NCI-H524 treated with DMSO at 0.1 percent for 48 hours (cell line): ENCODE measurements at regions not wholly inside any gene's neighbourhood (a gene's known extent, or its start where the extent isn't known, plus 50 kb on each side); places are given as distances from the start of the nearest gene placed in this dataset.

Experiments used
- DNase-seq: peaks from one replicate; lab custom pipeline; 2025; lab: John Stamatoyannopoulos, UW

DNA sequence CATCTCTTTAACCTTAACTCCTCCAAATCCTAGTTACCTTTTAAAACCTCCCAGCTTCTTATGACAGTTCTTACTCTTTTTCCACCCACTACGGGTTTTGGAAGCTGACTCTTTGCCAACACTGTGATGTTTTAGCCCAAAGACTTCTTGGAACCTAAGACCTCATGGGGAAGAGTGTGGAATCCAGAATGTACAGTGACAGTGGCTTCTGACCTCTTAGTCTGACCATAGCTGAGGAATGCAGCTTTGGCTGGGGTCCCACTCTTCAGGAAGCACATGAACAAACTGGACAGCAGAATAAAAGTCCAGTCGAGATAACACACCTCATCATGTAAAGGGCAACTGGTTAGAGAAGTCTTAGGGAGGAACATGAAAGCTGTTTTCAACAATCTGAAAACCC, 161.1 kb upstream of the PKDCC start:
- DNase-seq = no peak

DNA sequence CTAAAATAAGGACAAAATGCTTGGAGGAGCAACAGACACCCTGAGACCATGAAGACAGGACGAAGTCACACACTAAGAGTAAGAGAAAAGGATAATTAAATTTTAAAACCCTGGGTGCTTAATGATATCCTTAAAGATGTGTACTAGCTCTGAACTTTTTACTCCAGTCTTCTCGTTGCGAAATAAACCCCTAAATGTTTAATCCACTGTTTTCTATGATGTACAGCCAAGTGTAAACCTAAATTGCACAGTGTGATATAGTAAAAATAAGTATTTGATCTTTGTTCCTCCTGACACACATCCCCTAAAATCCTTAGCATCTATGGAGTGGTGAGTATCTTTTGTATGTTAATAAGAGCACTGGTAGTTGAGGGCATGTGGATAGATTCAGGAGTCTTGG, 157.5 kb upstream of the PKDCC start:
- no peak for DNase-seq

DNA sequence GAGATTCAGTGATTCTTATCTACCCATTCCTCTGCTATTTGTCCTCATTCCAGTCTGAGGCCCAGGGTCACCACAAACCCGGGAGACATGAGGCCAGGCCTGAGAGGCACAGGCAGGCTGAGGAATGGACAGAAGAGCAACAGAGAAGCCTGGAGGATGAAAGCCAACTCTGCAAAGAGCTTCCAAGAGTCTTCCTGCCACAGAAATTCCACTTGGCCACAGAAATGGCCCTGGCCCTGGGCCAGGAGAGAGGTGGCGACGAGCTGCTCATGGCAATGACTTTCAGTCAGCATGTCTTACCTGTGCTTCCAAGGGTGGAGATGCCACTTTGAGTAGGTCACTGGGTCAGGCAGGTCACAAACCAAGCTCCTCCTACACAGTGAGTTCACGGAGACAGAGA, 155.3 kb upstream of the PKDCC start:
- DNase-seq = no peak

DNA sequence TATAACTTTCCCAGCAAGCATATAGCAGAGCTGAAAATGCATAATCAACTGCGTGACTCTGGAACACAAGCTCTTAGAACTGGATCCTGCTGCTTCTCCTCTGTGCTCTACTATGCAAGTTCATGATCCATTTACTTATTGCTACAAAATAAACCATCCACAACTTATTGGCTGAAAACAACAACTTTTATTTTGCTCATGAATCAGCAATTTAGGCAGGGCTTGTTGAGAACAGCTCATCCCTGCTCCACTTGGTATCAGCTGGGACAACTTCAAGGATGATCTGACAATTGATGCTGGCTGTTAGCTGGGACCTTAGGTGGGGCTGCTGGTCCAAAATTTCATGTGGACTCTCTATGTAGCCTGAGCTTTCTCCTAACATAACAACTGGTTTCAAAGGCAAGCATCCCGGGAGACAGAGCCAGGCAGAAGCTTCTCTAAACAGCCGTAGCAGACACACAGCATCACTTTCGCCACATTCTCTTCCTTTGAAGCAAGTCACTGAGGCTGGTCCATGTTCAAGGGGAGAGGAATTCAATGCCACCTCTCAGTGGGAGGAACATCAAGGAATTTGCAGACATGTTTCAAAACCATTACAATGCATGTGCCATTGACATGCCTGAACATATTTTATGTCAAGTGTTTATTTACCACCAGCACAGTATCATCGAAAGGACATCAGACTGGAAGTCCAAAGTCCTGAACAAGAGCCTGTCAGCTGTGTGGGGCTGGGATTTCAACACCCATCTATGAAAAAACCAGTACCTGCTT, 153.1 kb upstream of the PKDCC start:
- no peak for DNase-seq

DNA sequence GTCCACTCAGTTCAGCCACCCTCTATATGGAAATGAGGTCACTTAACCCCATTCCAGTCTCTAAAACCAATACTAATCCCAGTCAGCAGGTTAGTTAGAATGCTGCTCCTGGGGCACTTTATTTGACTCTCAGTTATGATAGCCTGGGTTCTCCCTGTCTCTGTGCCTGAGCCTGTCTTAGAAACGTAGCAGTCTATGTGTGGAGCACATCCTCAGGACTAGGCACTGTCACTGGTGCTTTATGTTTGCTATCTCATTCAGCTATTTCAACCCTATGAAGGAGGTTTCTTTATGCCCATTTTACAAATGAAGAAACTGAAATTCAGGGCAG, 152.5 kb upstream of the PKDCC start:
- DNase-seq = no peak

DNA sequence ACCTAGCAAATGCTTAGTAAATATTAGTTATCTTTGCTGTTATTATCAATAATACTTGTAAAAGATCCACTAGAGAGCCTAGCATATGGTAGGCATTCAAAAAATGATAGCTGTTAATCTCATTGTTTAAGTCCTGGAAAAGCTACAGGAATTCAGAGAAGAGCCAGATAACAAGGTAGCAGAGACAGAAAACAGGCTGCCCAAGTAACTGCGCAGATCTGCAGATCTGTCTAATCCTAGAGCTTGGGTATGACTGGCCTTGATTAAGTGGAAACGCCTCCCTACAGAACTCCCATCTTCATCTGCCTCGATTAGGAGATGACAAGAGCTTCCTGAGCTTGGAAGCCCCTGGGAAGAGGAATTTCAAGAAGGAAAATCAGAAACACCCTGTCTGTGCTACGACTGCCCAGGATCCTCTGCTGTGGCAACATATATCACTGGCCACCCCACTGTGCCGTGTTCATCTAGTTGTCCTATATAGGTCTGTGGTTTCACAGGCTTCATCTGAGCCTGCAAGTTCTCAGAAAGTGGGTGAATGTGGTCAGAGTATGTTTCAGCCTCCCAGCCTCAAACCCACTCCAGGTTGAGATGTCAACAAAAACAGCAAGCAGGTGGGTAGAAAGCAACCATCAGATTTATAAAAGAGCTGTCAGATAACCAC, 151.5 kb upstream of the PKDCC start:
- no peak for DNase-seq

DNA sequence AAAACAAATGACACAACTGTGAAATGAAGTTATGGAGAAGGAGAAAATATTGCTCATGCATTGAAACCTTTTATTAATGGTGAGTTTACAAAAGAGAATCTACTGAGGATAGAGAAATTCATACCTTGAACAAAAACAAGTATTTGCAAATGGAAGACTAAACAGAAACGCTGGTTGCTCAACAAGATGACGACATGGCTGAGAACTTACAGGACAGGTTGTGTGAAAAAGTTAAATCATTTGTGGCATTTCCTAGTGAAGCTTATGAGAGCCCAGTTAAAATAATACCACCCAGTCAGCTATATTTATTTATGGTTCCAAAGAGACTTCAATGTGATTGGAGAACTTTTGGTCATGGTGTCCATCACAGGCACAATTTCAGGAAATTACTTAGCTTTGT, 148.6 kb upstream of the PKDCC start:
- DNase-seq = no peak

DNA sequence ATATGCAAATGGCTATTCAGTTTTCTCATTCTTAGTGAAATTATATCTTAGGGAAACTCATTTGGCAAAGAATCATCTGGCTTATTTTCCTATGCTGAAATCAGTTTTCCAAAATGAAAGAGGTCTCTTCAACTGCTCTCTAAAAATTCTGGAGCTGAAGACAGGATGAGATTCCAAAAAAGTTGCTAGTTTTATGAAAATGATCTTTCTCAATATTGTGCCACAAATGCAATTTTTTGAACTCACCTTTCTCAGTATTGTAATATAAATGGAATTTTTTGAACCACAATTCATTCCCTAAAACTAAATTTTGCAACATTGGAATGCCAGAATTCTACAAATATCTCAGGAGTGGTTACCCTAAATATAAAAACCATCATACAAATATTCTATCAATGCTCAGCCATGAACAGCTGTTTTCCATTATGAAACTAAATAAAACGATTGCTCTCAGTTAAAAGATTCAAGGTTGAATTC, 147.7 kb upstream of the PKDCC start:
- DNase-seq = no peak

DNA sequence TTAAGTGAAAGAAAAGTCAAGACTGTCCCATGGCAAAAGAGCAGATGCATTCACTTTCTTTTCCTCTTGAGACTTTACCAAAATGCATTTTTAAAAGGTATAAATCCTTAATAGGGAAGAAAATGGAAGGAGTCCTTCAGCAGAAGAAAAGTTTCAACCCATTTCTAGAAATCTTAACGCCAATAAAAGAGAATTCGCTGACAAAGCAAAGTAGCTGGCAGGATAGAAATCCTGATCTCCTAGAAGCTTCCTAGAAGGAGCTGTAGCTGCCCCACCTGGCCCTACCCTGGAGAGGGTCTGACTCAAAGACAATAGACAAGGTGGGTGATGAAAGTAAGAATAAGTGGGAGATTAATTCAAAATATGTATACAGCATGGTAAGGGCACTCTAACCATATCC, 144.9 kb upstream of the PKDCC start:
- DNase-seq = no peak

DNA sequence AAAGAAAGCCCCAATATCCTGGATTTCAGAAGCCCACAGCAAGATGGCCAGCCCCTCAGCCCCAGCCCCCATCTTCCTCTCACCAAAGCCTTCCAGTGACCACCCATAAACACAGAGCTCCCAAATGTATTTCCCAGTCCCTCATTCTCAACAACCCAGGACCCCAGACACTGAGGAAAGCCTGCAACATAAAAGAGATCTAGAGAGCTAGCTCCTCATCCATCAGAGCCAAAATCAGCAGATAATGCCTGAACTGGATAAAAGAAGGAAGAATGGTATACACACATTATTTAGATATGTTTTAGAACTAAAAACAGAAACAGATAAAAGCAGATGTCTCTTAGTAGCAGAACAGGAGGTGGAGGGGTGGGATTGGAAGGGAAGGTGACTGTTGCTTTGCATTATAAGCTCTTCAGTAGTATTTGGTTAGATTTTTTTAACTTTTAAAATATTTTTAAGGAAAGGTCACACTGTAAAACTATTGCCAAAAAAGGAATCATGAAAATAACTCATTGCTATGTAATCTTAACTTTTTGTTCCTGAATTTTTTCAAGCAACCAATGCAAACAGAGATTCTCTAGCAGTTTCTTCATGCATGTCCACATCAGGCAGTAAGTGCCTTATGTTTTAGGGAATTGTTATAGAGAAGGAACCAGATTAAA, 144.2 kb upstream of the PKDCC start:
- DNase-seq = no peak

DNA sequence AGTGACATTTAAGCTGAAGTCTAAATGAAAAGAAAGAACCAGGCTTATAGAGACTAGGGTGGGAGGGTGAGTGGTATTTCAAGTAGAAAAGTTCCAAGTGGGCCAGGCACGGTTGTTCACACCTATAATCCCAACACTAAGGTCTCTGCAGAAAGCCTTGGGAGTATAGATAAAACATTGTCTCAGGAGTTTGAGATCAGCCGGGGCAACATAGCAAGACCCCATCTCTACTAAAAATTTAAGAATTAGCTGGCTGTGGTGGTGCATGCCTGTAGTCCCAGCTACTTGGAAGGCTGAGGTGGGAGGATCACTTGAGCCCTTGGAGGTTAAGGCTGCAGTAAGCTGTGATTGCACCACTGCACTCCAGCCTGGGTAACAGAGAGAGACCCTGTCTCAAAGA, 143.4 kb upstream of the PKDCC start:
- DNase-seq = no peak

DNA sequence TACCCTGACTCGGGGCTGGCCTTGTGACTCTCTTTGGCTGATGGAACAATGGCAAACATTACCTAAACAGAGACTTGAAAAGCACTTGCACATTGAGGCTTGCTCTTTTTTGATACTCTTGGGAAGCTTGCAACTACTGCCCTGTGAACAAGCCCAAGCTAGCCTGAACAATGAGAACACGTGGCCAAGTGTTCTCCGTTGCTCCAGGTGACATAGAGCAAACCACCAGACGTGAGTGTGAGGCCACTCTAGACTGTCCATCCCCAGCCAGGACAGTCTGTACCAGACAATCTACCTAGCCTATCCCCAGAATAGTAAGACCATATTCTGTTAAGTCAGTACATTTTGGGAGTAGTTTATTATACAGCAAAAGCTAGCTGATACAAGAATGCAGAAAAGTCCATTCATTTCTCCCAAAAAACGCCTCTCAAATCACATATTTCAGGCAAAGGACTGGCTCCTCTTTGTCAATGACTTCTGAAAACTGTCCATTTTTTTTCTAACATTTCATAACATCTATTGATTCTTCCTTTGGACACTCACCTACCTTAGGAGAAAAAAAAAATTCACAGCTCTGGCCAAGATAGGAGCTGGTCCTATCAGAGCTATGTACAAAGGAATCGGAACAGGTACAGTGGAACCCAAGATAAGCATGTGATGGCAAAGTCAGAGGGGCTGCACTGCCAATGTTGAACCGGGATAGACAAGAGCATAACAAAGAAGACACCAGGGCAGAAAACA, 142.1 kb upstream of the PKDCC start:
- DNase-seq = no peak

DNA sequence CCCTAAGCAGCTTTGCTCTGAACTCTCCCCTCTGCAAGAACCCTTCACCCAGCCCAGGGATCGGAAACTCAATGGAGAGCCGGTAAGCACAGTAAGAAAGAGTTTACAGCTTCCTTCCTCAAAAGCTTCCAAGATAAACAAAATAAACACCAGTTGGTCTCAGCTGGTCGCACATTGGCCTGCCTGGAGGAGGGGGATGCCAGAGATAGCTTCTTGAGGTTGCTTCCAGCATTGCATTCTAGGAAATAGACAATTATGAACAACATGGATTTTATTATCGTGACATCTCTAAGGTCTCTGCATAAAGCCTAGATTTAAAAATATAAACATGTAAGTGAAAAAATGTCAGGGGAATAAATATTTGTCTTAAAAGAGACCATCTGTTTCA, 141.5 kb upstream of the PKDCC start:
- DNase-seq = no peak

DNA sequence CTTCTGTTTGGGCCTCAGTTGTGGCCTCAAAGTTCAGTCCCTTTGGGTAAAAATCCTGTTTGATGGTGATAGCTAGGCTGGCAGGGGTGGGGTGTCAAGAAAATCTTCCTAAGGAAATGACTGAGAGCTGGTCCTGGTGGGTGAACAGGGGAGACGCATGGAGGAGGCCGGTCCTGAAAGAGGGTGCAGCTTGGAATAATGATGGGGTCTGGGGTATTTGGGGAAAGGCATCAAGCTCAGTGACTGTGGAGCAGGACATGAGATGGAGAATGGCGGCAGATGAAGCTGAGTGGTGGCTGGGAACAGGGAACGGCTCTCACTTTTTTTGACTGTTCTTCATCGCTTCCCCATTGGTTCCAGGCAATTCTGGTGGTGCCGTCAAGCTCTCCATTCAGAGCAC, 140.7 kb upstream of the PKDCC start:
- no peak for DNase-seq

DNA sequence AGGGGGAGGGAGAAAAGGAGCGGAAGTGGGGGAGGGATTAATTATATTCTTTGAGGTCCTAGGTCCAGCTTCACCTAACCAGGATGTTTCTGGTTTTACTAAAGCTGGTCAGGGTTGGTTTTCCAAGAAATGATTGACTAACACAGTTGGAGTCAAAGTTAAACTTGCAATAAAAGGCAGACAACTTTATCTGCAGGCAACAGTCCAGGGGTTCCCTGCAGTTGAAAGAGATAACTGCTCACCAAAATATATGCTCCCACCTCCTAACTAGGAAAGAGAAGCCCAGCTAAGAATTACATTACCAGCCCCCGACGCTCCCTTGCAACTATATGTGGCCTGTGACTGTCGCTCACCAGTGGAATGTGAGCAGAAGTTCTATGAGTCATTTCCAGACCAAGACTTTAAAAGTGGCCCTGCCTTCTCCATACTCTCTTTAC, 140.0 kb upstream of the PKDCC start:
- DNase-seq = no peak

DNA sequence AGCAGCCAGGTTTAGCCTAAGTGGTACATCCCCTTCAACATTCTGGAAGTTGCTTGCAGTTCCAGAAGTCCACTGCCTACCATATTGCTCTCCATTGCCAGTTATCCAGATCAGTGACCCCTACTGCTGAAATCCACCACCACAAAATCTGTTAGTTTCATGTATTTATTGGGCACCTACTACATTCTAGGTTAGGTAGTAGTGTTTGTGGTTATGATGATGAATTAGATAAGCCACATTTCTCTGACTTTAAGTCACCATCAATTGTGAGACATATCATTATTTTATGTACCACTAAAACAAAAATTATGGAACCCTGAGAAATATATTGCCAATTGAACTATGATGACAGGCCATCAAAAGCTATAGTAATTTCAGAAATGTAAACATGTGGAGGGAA, 139.5 kb upstream of the PKDCC start:
- DNase-seq = no peak

DNA sequence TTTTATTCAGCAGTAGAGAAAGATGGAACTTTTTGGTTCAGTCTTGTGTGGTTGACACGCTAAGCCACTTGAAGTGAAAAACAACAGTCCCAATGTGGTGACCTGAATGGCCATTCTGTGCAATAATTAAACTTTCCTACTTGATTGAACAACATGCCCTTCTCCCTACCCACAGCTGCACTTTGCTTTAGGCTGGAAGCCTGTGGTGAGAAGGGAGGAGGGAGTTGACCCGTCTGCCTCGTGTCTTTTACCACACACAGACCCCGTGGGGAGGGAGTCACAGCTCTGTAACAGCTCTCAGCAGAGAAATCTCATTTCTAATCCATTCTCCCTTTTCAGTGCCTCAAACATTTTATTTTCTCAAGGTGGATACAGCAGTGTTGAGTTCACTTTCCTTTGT, 138.2 kb upstream of the PKDCC start:
- no peak for DNase-seq

DNA sequence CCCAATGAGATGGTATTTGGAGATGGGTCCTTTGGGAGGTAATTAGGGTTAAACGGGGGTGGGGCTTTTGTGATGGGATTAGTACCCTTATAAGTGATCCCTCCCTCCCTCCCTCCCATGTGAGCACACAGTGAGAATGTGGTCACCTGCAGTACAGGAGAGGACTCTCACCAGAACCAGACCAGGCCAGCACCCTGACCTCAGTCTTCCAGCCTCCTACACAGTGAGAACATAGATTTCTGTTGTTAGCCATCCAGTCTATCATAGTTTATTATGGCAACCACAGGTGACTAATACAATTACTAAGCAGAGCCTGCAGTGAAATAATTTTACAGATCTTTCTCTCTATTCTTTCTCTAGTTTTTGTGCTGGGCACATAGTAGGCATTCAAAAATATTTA, 137.7 kb upstream of the PKDCC start:
- no peak for DNase-seq

DNA sequence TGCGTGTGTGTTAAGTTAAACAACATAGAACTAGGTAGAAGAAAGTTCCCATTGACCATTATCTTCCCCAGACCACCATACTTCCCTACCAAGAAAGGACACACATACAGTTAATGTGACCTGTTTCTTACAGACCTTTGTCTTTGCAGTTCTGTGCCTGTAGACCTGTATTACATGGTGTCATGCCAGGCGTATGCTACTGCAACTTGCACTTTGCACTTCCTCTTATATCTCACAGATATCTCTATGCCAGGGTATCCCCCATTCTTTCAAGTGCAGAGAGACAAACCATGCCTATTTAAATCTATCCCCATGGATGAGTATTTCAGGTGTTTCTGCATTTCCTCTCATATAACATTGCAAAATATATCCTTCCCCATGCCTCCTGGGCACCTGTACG, 136.8 kb upstream of the PKDCC start:
- DNase-seq = no peak

DNA sequence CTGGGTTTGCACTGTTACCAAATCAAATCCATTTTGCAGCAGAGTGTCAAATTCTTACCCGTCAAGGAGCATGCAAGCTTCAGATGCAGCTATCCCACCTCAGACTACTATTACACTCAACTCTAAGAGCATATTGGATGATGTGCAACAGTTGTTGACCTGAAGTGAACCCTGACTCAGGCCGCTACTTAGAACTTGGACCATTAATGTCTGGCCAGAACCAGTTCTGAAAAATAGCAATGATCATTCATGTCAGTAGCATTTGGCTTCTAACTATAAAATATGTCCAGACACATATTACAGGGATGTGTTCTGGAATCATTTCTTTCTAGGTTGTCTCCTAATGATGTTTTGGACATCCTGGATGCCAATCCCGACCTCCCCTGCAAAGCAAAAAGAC, 135.5 kb upstream of the PKDCC start:
- DNase-seq = no peak

DNA sequence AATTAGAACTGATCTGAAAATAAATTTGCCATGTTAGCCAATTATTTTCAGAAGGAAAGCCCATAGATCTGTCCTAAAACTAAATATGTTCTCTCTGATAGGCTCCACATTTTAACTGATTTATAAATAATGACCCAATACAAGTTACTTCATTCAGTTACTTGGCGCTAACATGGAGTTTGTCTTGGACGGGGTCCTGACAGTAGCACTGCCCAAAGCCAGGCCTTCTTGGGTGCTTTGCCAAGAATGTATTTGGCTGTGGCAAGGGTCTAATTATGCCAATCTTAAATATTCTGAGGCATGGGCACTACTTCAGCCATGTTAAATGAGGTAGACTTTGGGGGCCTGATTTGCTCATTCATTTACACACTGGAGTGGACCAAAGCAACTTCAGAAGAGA, 135.0 kb upstream of the PKDCC start:
- DNase-seq = no peak

DNA sequence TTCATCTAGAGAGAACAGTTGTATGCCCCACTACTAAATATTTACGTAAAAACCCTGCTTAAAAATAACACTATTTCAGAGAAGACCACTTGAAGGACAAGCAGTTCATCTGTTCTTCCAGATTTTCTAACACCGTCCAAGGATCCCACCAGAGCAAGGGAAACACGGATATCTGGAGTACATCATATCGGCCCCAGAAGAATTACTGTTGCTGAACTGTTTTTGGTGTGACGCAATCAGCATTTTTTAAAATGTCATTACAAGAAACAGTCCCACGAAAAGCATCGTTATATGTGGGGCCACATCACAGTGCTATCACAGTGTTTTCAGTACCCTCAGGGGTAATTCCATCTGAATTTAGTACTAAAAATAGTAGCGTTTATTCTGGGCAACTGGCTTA, 134.5 kb upstream of the PKDCC start:
- no peak for DNase-seq
